H9 (cell line): ENCODE measurements at regions not wholly inside any gene's neighbourhood (a gene's known extent, or its start where the extent isn't known, plus 50 kb on each side); places are given as distances from the start of the nearest gene placed in this dataset.

ENCODE experiments used
- DNase-seq: peaks from one replicate; pipeline ENCODE4 v3.0.0-alpha.2; 2017
- H2AFZ ChIP-seq: one replicate; pipeline ENCODE4 v1.6.1; 2013; ENCODE audit warnings: mild to moderate bottlenecking, low read length, control low read depth, moderate library complexity
- H2AK5ac ChIP-seq: 2 replicates; pipeline ENCODE4 v1.6.1; 2013; ENCODE audit warnings: low read length, control low read depth, mixed read lengths; ENCODE audit not compliant: insufficient read length
- H2BK120ac ChIP-seq: one replicate; pipeline ENCODE4 v1.6.1; 2013; ENCODE audit warnings: low read depth, mild to moderate bottlenecking, low read length, control low read depth, inconsistent platforms; ENCODE audit not compliant: poor library complexity, severe bottlenecking
- H2BK12ac ChIP-seq: 2 replicates; pipeline ENCODE4 v1.6.1; 2013; ENCODE audit warnings: low read length, control low read depth, mixed read lengths, low read depth; ENCODE audit not compliant: insufficient read length
- H2BK15ac ChIP-seq: 2 replicates; pipeline ENCODE4 v1.6.1; 2013; ENCODE audit warnings: low read depth, low read length, control low read depth
- H2BK20ac ChIP-seq: one replicate; pipeline ENCODE4 v1.6.1; 2013; ENCODE audit warnings: low read depth, mild to moderate bottlenecking, low read length, control low read depth, inconsistent platforms; ENCODE audit not compliant: poor library complexity, severe bottlenecking
- H2BK5ac ChIP-seq: 2 replicates; pipeline ENCODE4 v1.6.1; 2013; ENCODE audit warnings: low read length, control low read depth, mixed read lengths; ENCODE audit not compliant: insufficient read length
- H3K14ac ChIP-seq: 2 replicates; pipeline ENCODE4 v1.6.1; 2013; ENCODE audit warnings: low read length, control low read depth; ENCODE audit not compliant: insufficient read depth
- H3K18ac ChIP-seq: 2 replicates; pipeline ENCODE4 v1.6.1; 2013; ENCODE audit warnings: low read depth, mild to moderate bottlenecking, mixed read lengths, low read length, control low read depth; ENCODE audit not compliant: insufficient read length
- H3K23ac ChIP-seq: 2 replicates; pipeline ENCODE4 v1.6.1; 2013; ENCODE audit warnings: low read length, control low read depth, mixed read lengths, low read depth; ENCODE audit not compliant: insufficient read length
- H3K23me2 ChIP-seq: 2 replicates; pipeline ENCODE4 v1.6.1; 2013; ENCODE audit warnings: low read depth, mild to moderate bottlenecking, mixed read lengths, low read length, control low read depth; ENCODE audit not compliant: insufficient read length, poor library complexity, severe bottlenecking
- H3K27ac ChIP-seq: 2 replicates; pipeline ENCODE4 v1.5.1; 2013; ENCODE audit warnings: low read length, control low read depth, mixed read lengths, low read depth; ENCODE audit not compliant: insufficient read length
- H3K27me3 ChIP-seq: 2 replicates; pipeline ENCODE4 v1.6.1; 2013; ENCODE audit warnings: low read length, control low read depth, inconsistent platforms; ENCODE audit not compliant: insufficient read depth
- H3K4ac ChIP-seq: 2 replicates; pipeline ENCODE4 v1.6.1; 2013; ENCODE audit warnings: low read depth, mild to moderate bottlenecking, control low read depth, inconsistent platforms, low read length, moderate library complexity
- H3K4me1 ChIP-seq: 2 replicates; pipeline ENCODE4 v1.6.1; 2013; ENCODE audit warnings: low read length, control low read depth, inconsistent platforms; ENCODE audit not compliant: insufficient read depth
- H3K4me2 ChIP-seq: 2 replicates; pipeline ENCODE4 v1.6.1; 2013; ENCODE audit warnings: low read length, control low read depth, mixed read lengths; ENCODE audit not compliant: insufficient read length, insufficient read depth
- H3K56ac ChIP-seq: 2 replicates; pipeline ENCODE4 v1.6.1; 2013; ENCODE audit warnings: low read depth, mild to moderate bottlenecking, mixed read lengths, low read length, control low read depth; ENCODE audit not compliant: insufficient read length
- H3K79me1 ChIP-seq: 2 replicates; pipeline ENCODE4 v1.6.1; 2013; ENCODE audit warnings: low read depth, mild to moderate bottlenecking, moderate library complexity, low read length, control low read depth, inconsistent platforms; ENCODE audit not compliant: insufficient read depth, poor library complexity, severe bottlenecking
- H3K79me2 ChIP-seq: 2 replicates; pipeline ENCODE4 v1.6.1; 2013; ENCODE audit warnings: low read length, control low read depth, inconsistent platforms; ENCODE audit not compliant: insufficient read depth
- H3K9ac ChIP-seq: 2 replicates; pipeline ENCODE4 v1.6.1; 2013; ENCODE audit warnings: low read length, control low read depth, mixed read lengths; ENCODE audit not compliant: insufficient read length; ENCODE audit errors: extremely low read depth
- H3K9me3 ChIP-seq: one replicate; pipeline ENCODE4 v1.6.1; 2013; ENCODE audit warnings: low read depth, low read length, inconsistent platforms; ENCODE audit not compliant: control insufficient read depth
- H3T11ph ChIP-seq: one replicate; pipeline ENCODE4 v1.6.1; 2013; ENCODE audit warnings: mild to moderate bottlenecking, low read length, control low read depth, inconsistent platforms
- H4K20me1 ChIP-seq: one replicate; pipeline ENCODE4 v1.6.1; 2013; ENCODE audit not compliant: control insufficient read depth, insufficient read length, insufficient read depth
- H4K5ac ChIP-seq: 2 replicates; pipeline ENCODE4 v1.6.1; 2013; ENCODE audit warnings: low read depth, mild to moderate bottlenecking, mixed read lengths, low read length, control low read depth; ENCODE audit not compliant: insufficient read length
- H4K8ac ChIP-seq: replicated peaks from 2 replicates; pipeline ENCODE4 v1.6.1; 2013; ENCODE audit warnings: low read length, control low read depth, mixed read lengths, low read depth; ENCODE audit not compliant: insufficient read length
- H4K91ac ChIP-seq: 2 replicates; pipeline ENCODE4 v1.6.1; 2013; ENCODE audit warnings: low read depth, mild to moderate bottlenecking, moderate library complexity, mixed read lengths, low read length, control low read depth; ENCODE audit not compliant: insufficient read length
- H3K27ac Mint-ChIP-seq, 3 experiments: 2 replicates in 2 of 3; 3 replicates in 1 of 3; pipeline ENCODE4 v1.8.0; 2020 to 2021; ENCODE audit warnings: mixed read lengths in 3 of 3, mild to moderate bottlenecking in 1 of 3, moderate library complexity in 1 of 3
- H3K27me3 Mint-ChIP-seq: 2 replicates; pipeline ENCODE4 v1.8.0; 2021; ENCODE audit warnings: low read depth, mild to moderate bottlenecking, moderate library complexity, mixed read lengths
- H3K36me3 Mint-ChIP-seq, 3 experiments: 2 replicates in 2 of 3; 3 replicates in 1 of 3; pipeline ENCODE4 v1.8.0; 2020 to 2021; ENCODE audit warnings: low read depth in 3 of 3, mixed read lengths in 3 of 3; ENCODE audit not compliant: insufficient read depth in 1 of 3
- H3K4me1 Mint-ChIP-seq, 2 experiments: 2 replicates each; pipeline ENCODE4 v1.8.0; 2020; ENCODE audit warnings: mixed read lengths in 2 of 2
- H3K4me3 Mint-ChIP-seq, 2 experiments: 2 replicates in 1 of 2; 3 replicates in 1 of 2; pipeline ENCODE4 v1.8.0; 2020 to 2021; ENCODE audit warnings: mild to moderate bottlenecking in 2 of 2, mixed read lengths in 2 of 2, moderate library complexity in 1 of 2
- H3K9me3 Mint-ChIP-seq, 2 experiments: 2 replicates in 1 of 2; 3 replicates in 1 of 2; pipeline ENCODE4 v1.8.0; 2020; ENCODE audit warnings: mild to moderate bottlenecking in 2 of 2, mixed read lengths in 2 of 2, moderate library complexity in 1 of 2
- WGBS: extraction: QIAGEN DNeasy Blood & Tissue Kit; methylation state at CpG from one replicate; pipeline ENCODE4 v1.1.7; 2013; ENCODE audit warnings: missing lambda C conversion rate, low lambda C conversion rate, mixed read lengths; ENCODE audit not compliant: insufficient read length; ENCODE audit errors: extremely low coverage; 5-methylcytosine and 5-hydroxymethylcytosine counted together
- TF ChIP-seq, protein P1 (sequence below): fragments of 200-600 bp; sonication (generic); conservative IDR thresholded peaks from 3 replicates; pipeline ENCODE4 v1.8.0; 2021; ENCODE audit warnings: antibody characterized with exemption, mild to moderate bottlenecking

DNA sequence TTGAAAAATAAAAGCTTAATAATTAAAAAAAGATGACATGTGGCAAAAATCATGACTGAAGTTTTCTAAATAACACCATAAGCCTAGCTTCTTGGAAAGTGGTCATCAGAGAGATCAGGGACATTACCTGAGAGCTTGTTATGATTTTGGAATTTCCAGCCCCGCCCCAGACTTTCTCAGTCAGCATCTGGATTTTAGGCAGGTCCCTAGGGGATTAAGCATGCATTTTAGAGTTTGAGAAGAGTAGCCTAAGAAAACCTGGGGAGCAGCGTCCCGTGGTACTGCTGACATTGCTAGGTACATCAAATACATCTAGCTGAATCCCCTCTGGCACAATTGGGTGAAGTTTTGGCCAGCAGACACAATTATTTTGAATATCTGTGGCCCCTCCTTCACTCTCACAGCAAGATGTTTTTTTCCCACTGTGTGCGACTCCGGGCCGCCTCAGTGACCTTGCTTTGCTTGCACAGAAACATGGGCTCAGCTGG lies 58.7 kb upstream of the MEF2A start:
- H2AFZ ChIP-seq, result no peak overlapping the region
- H2BK12ac ChIP-seq, result no peak overlapping the region
- H2BK120ac ChIP-seq, result no peak overlapping the region
- Mint-ChIP-seq H3K27ac (no peak overlapping the region), H3K27me3 (peaks cover 2% of the 10 kb centered on the region), H3K36me3 (no peaks in the 10 kb centered on the region), H3K4me1 (peaks cover 4 to 6% of the 10 kb centered on the region in 2 experiments; a peak in 3 of 4 replicates), H3K4me3 (no peak overlapping the region), H3K9me3 (no peaks in the 10 kb centered on the region; a peak in 2 of 5 replicates)
- H3K14ac ChIP-seq, result no peak overlapping the region
- H3K9ac ChIP-seq, result no peak overlapping the region
- H4K20me1 ChIP-seq, result no peaks in the 10 kb centered on the region
- no peak overlapping the region for H4K5ac ChIP-seq
- WGBS, result no CpG with 5 or more reads among the region's 6 CpGs
- H2BK20ac ChIP-seq, result no peak overlapping the region
- H3K4ac ChIP-seq, result no peak overlapping the region
- H3K23me2 ChIP-seq, result no peaks in the 10 kb centered on the region
- no peak overlapping the region for H3K18ac ChIP-seq
- no peak overlapping the region for H3K4me2 ChIP-seq
- no peak for DNase-seq
- H3K56ac ChIP-seq, result no peak overlapping the region
- H3K79me2 ChIP-seq, result no peaks in the 10 kb centered on the region
- H3K9me3 ChIP-seq, result no peaks in the 10 kb centered on the region
- TF ChIP-seq, protein P1, sequence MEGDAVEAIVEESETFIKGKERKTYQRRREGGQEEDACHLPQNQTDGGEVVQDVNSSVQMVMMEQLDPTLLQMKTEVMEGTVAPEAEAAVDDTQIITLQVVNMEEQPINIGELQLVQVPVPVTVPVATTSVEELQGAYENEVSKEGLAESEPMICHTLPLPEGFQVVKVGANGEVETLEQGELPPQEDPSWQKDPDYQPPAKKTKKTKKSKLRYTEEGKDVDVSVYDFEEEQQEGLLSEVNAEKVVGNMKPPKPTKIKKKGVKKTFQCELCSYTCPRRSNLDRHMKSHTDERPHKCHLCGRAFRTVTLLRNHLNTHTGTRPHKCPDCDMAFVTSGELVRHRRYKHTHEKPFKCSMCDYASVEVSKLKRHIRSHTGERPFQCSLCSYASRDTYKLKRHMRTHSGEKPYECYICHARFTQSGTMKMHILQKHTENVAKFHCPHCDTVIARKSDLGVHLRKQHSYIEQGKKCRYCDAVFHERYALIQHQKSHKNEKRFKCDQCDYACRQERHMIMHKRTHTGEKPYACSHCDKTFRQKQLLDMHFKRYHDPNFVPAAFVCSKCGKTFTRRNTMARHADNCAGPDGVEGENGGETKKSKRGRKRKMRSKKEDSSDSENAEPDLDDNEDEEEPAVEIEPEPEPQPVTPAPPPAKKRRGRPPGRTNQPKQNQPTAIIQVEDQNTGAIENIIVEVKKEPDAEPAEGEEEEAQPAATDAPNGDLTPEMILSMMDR, result no peak
- H3K4me1 ChIP-seq, result no peaks in the 10 kb centered on the region
- H3T11ph ChIP-seq, result no peak overlapping the region
- H2BK15ac ChIP-seq, result no peak overlapping the region
- no peak overlapping the region for H2BK5ac ChIP-seq
- no peak overlapping the region for H3K27ac ChIP-seq
- no peak overlapping the region for H2AK5ac ChIP-seq
- no peaks in the 10 kb centered on the region for H3K27me3 ChIP-seq
- no peak overlapping the region for H4K91ac ChIP-seq
- no peak overlapping the region for H4K8ac ChIP-seq
- no peak overlapping the region for H3K23ac ChIP-seq
- no peaks in the 10 kb centered on the region for H3K79me1 ChIP-seq
